Mucosa of rectum (tissue), 2 donors: ENCODE measurements at regions not wholly inside any gene's neighbourhood (a gene's known extent, or its start where the extent isn't known, plus 50 kb on each side); places are given as distances from the start of the nearest gene placed in this dataset.

Experiments
- H3K27ac ChIP-seq, 2 donors: one replicate each; pipeline ENCODE4 v1.7.0; 2013; ENCODE audit warnings: inconsistent platforms in 2 of 2, low read depth in 2 of 2, low read length in 2 of 2
- H3K27me3 ChIP-seq, 2 donors: one replicate each; pipeline ENCODE4 v1.7.0; 2013; ENCODE audit warnings: low read length in 2 of 2; ENCODE audit not compliant: control insufficient read depth in 2 of 2, insufficient read depth in 2 of 2
- H3K36me3 ChIP-seq, 2 donors: one replicate each; pipeline ENCODE4 v1.7.0; 2013; ENCODE audit warnings: low read length in 2 of 2; ENCODE audit not compliant: control insufficient read depth in 2 of 2, insufficient read depth in 2 of 2
- H3K4me1 ChIP-seq, 2 donors: one replicate each; pipeline ENCODE4 v1.7.0; 2013; ENCODE audit warnings: low read length in 2 of 2, mild to moderate bottlenecking in 1 of 2; ENCODE audit not compliant: control insufficient read depth in 2 of 2, insufficient read depth in 2 of 2
- H3K4me3 ChIP-seq, 2 donors: one replicate each; pipeline ENCODE4 v1.7.0; 2013; ENCODE audit warnings: low read length in 2 of 2
- H3K9ac ChIP-seq, 2 donors: one replicate each; pipeline ENCODE4 v1.7.0; 2013; ENCODE audit warnings: low read length in 2 of 2, low read depth in 1 of 2, mild to moderate bottlenecking in 1 of 2
- H3K9me3 ChIP-seq, 2 donors: one replicate each; pipeline ENCODE4 v1.7.0; 2013; ENCODE audit warnings: low read length in 2 of 2; ENCODE audit not compliant: control insufficient read depth in 2 of 2
- donor health status: healthy.
- donor health status: Normal muscosa, but diverticular disease.

DNA sequence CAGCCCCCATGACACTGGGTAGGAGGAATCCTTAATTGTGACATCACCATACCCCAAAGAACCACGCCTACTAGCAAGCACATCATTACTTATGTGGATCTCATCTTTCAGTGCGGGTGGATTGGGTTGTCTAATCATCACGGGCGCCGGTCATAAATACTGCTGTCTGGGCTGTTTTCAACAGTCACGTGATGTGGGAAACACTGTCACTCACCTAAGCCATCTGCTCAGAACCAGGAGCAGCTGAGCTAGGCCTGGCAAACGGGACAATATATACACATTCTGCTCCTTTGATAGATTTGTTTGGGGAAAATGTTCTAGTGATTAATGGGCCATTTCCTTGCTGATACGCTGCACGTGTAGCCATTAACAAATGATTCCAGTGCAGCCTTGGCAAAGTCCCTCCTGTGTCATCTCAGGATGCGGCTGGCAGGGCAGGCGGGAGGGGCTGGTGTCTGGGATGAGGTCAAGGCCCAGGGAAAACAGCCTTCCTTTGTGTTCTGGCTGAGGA lies 145.9 kb upstream of the COPS8 start:
- H3K9ac ChIP-seq = no peak overlapping the region
- no peaks in the 10 kb centered on the region for H3K9me3 ChIP-seq
- H3K4me3 ChIP-seq = no peak overlapping the region
- no peak overlapping the region for H3K27ac ChIP-seq
- H3K27me3 ChIP-seq = no peaks in the 10 kb centered on the region
- no peaks in the 10 kb centered on the region for H3K4me1 ChIP-seq
- no peaks in the 10 kb centered on the region for H3K36me3 ChIP-seq

DNA sequence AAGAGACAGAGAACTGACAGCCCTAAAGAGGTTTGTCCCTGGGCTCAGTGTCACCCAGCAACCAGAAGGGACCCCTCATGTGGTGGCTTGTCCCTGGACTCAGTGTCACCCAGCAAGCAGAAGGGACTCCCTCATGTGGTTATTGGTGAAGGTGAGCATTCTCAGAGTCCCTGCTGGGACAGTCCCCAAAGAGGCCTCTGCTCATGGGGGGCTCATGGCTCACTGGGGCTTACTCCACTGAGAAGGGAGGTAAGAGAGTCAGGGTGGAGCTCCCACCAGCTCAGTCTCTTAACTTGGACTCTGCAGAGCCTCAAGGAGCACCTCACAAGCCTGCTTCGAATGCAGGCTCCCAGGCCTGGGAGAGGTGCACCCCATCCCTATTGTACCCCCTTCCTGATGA lies 145.2 kb upstream of the COPS8 start:
- no peaks in the 10 kb centered on the region for H3K4me1 ChIP-seq
- no peaks in the 10 kb centered on the region for H3K27me3 ChIP-seq
- no peak overlapping the region for H3K27ac ChIP-seq
- no peak overlapping the region for H3K4me3 ChIP-seq
- H3K9ac ChIP-seq = no peak overlapping the region
- H3K9me3 ChIP-seq = no peaks in the 10 kb centered on the region
- no peaks in the 10 kb centered on the region for H3K36me3 ChIP-seq

DNA sequence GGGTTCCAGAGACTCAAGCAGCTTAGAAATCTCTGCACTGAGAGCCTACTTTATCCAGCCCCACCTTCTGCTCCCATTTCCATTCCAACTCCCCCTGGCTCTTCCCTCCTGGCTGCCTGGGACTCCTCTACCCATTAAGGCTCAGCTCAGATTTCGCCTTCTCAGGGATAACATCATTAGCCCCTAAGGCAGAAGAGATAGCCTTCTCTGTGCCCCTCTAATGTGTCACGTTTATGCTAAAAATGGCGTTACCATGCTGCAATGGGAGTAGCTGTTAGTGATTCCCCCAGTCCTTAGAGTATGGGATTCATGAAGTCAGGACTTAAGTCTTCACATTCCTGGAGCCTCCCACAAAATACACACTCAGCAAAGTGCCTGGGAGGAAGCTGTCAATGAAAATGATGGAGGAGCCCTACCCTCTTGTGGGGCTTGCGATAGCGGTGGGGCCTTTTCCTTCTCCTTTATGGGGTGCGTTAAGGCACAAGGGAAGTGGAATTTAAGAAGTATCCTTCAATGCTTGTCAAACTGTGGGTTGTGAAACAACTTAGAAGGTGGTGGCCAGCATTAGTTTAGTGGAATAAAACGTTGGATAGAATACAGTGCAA lies 144.7 kb upstream of the COPS8 start:
- Histone ChIP-seq H3K4me3 (no peak overlapping the region), H3K27me3 (no peaks in the 10 kb centered on the region), H3K36me3 (no peaks in the 10 kb centered on the region), H3K4me1 (no peaks in the 10 kb centered on the region), H3K9ac (no peak overlapping the region), H3K9me3 (no peaks in the 10 kb centered on the region), H3K27ac (no peak overlapping the region)

DNA sequence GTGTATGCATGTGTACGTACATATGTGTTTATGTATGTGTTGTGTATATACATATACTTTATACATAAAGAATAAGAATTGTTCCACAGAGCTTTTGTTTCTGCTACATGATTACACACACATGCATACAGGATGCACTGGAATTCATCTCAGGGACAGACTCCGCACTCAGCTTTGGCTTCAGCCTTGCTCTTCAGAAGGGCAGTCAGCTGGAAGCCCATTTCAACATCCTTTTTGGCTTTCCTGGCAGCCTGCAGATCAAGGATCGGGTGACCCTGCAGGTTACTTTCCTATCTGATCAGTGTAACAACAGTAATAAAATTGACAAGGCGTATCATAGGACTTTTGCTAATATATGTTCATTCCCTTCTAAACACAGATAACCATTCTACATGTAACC lies 144.1 kb upstream of the COPS8 start:
- Histone ChIP-seq H3K9me3 (no peaks in the 10 kb centered on the region), H3K36me3 (no peaks in the 10 kb centered on the region), H3K27me3 (no peaks in the 10 kb centered on the region), H3K4me3 (no peak overlapping the region), H3K4me1 (no peaks in the 10 kb centered on the region), H3K9ac (no peak overlapping the region), H3K27ac (no peak overlapping the region)

DNA sequence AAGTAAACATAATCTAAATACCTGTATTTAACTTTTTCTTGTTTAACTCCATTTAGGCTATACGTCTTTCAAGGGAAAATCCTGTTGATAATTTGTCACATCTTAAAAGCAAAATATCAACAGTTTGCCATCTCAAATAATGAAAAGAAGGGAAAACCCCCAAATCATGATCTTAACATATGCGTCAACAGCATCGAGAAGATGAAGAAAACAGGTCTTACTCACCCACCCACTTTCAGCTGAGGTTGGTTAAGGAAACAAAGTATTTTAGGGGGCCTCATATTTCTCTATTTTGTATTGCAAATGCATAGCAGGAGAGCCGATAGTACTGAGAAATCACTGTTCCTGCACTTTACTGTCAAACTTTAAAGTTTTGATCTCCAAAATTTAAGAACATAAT lies 143.1 kb upstream of the COPS8 start:
- Histone ChIP-seq H3K9ac (no peak overlapping the region), H3K4me3 (no peak overlapping the region), H3K27ac (no peak overlapping the region), H3K4me1 (no peaks in the 10 kb centered on the region), H3K9me3 (no peaks in the 10 kb centered on the region), H3K27me3 (no peaks in the 10 kb centered on the region), H3K36me3 (no peaks in the 10 kb centered on the region)

DNA sequence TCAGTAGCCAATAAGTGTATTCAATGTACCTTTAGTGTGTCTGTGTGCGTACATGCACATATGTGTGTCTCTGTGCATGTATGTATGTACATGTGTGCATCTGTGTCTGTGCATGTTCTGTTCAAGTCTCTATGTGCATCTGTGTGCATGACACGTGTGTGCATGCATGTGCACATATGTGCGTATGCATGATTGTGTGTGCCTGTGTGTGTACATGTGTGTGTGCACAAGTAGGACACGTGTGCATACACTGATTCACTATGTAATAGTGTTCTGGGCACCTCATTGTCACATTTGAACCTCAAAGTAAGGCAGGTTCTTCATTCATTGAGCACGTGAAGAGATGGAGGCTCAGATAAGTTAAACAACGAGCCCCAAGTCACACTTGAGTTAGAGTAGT lies 142.6 kb upstream of the COPS8 start:
- no peaks in the 10 kb centered on the region for H3K36me3 ChIP-seq
- no peaks in the 10 kb centered on the region for H3K4me1 ChIP-seq
- H3K9me3 ChIP-seq = no peaks in the 10 kb centered on the region
- no peak overlapping the region for H3K9ac ChIP-seq
- no peak overlapping the region for H3K4me3 ChIP-seq
- no peaks in the 10 kb centered on the region for H3K27me3 ChIP-seq
- H3K27ac ChIP-seq = no peak overlapping the region

DNA sequence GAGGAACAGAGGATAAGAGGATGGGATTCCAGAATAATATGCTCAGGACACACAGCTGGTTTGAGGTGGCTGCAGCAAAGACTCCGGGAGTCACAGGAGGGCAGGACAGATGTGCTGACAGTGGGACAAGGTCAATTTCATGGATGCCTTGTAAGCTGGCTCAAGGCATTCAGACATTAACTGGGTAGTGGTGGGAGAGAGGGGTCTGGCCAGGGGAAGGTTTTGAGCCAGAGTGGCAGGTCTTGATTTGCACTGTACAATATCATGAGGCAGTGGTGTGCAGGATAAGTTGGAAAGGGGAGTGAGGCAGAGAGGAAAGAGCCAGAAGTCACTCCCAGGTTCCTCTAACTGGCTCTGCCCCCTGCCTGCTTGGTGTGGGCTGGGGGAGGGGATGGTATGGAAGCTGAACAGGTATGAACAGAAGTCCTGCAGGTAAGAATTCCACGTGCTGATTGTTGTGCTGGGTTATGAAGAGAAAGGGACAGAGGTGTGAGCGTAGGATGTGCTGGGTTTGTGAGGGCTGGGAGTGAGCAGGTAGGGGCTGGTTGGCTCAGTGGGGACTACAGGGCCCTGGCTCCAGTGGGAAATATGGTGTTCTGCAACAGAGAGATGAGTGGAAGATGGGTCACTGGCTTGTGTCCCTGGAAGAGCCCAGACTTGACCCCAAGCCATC lies 141.7 kb upstream of the COPS8 start:
- Histone ChIP-seq H3K9me3 (no peaks in the 10 kb centered on the region), H3K4me3 (no peak overlapping the region), H3K9ac (no peak overlapping the region), H3K4me1 (no peaks in the 10 kb centered on the region), H3K27me3 (no peaks in the 10 kb centered on the region), H3K36me3 (no peaks in the 10 kb centered on the region), H3K27ac (no peak overlapping the region)

DNA sequence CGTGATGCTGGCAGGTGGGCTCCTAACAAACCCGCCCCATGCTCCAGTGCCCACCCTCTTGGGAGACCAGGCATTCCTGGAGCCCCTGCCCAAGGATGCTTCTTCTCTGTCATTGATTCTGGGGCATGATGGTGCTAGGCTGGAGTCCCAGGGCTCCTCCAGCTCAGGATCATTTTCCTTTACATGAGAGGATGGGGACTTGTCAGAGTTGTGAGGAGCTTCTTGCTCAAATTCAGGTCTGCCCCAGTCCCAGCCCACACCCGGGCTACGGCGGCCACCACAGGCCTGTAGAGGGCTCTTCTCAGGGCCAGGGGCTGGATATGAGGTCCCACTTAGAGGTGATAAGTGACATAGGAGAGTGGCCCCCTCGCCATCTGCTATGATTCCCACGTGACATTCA lies 141.1 kb upstream of the COPS8 start:
- H3K9ac ChIP-seq = no peak overlapping the region
- no peak overlapping the region for H3K4me3 ChIP-seq
- no peaks in the 10 kb centered on the region for H3K27me3 ChIP-seq
- H3K27ac ChIP-seq = no peak overlapping the region
- no peaks in the 10 kb centered on the region for H3K9me3 ChIP-seq
- H3K36me3 ChIP-seq = no peaks in the 10 kb centered on the region
- H3K4me1 ChIP-seq = no peaks in the 10 kb centered on the region

DNA sequence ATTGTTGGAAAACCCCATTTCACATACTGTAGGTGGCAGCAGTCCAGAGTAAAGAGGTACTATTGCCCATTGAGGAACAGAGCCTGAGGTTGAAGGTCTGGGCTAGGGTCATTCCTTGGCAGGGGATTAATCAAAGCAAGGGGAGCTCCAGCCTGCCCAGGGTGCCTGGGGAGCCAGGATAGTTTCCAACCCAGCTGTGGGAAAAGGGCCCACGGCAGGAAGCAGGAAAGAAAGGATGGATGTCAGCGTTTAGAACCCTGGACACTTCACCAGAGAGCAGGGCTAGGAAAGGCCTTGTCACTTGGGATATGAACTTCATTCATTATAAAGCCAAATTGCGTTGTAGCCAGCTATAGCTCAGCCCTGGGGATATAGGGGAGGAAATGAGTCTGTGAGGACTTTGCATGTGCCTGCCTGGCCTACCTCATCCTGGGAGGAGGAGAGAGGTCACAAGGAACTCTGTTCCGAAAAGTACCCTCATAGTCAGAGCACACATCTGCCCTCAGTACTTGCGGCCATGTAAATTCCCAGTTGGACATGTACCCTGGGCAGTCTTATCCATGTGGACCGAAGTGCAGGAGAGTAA lies 140.2 kb upstream of the COPS8 start:
- H3K36me3 ChIP-seq = no peaks in the 10 kb centered on the region
- no peaks in the 10 kb centered on the region for H3K9me3 ChIP-seq
- no peak overlapping the region for H3K4me3 ChIP-seq
- no peaks in the 10 kb centered on the region for H3K4me1 ChIP-seq
- H3K27ac ChIP-seq = no peak overlapping the region
- no peak overlapping the region for H3K9ac ChIP-seq
- H3K27me3 ChIP-seq = no peaks in the 10 kb centered on the region

DNA sequence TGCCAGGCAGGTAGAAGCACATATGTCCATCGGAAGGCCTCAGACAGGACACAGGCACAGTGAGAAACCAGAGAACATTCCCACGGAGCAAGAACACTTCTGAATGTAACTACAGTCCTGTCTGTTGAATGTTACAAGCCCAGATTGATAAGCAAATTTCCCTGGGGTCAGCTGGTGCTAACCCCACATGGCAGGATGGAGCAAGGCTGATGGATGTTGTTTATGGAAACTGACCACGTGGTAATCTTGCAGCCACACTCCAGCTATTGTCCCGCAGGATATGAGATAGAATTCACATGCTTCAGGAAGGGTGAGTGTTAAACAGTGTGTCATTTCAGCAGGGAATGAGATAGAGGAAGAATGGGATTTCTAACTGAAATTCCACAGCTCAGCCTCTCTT lies 138.8 kb upstream of the COPS8 start:
- H3K36me3 ChIP-seq = no peaks in the 10 kb centered on the region
- H3K9me3 ChIP-seq = no peaks in the 10 kb centered on the region
- H3K9ac ChIP-seq = no peak overlapping the region
- no peak overlapping the region for H3K4me3 ChIP-seq
- H3K27ac ChIP-seq = no peak overlapping the region
- no peaks in the 10 kb centered on the region for H3K27me3 ChIP-seq
- no peaks in the 10 kb centered on the region for H3K4me1 ChIP-seq
